SH-SY5Y (cell line): ENCODE measurements at regions not wholly inside any gene's neighbourhood (a gene's known extent, or its start where the extent isn't known, plus 50 kb on each side); places are given as distances from the start of the nearest gene placed in this dataset.

ENCODE experiments used
- GATA2 ChIP-seq: IDR thresholded peaks from 2 replicates; pipeline ENCODE4 v1.6.1; 2011; ENCODE audit warnings: mild to moderate bottlenecking, low read depth, low read length
- GATA3 ChIP-seq: IDR thresholded peaks from 2 replicates; pipeline ENCODE4 v1.6.1; 2011; ENCODE audit warnings: low read depth, mild to moderate bottlenecking, low read length, moderate library complexity

DNA sequence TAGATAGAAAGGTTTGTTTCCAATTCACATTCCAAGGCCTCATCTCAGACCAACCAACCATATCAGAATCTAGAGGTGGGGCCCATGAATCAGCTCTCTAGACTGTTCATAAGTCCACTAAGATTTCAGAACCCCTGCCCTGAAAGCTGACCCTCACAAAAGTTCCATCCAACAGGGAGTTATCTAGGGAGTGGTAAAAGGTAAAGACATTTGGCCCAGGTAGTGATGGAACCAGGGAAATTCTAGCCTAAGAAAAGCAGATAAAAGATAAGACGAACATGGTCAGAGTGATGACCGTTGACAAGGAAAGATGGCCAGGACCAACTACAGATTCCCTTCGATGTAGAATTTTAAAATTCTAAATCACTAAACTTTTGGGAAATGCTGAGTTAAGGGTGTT is 198.0 kb upstream of the NEBL start:
- TF ChIP-seq GATA3 (no peak), GATA2 (no peak)
